Thymus (tissue), 11 donors: ENCODE measurements at regions not wholly inside any gene's neighbourhood (a gene's known extent, or its start where the extent isn't known, plus 50 kb on each side); places are given as distances from the start of the nearest gene placed in this dataset.

Experiments used
- DNase-seq, 9 donors: peaks; one replicate each; pipeline ENCODE4 v3.0.0-alpha.2; 2013; ENCODE audit warnings: low spot score in 9 of 9, low read depth in 6 of 9, missing footprints in 1 of 9
- H3K27ac ChIP-seq, 2 donors: one replicate each; pipeline ENCODE4 v1.5.1; 2013; ENCODE audit warnings: control low read depth in 1 of 2, low read depth in 1 of 2, low read length in 1 of 2, mild to moderate bottlenecking in 1 of 2, moderate library complexity in 1 of 2
- H3K27me3 ChIP-seq, 2 donors: one replicate each; pipeline ENCODE4 v1.5.1; 2013; ENCODE audit warnings: low read length in 1 of 2; ENCODE audit not compliant: control insufficient read depth in 2 of 2, insufficient read depth in 1 of 2
- H3K36me3 ChIP-seq, 2 donors: one replicate each; pipeline ENCODE4 v1.5.1; 2013; ENCODE audit warnings: low read length in 1 of 2, mild to moderate bottlenecking in 1 of 2, moderate library complexity in 1 of 2; ENCODE audit not compliant: control insufficient read depth in 2 of 2, insufficient read depth in 2 of 2
- H3K4me1 ChIP-seq, 2 donors: one replicate each; pipeline ENCODE4 v1.5.1; 2013; ENCODE audit warnings: low read length in 2 of 2; ENCODE audit not compliant: control insufficient read depth in 2 of 2, insufficient read depth in 2 of 2
- H3K4me3 ChIP-seq, 2 donors: one replicate each; pipeline ENCODE4 v1.5.1; 2013; ENCODE audit warnings: low read length in 2 of 2, control low read depth in 1 of 2, mild to moderate bottlenecking in 1 of 2
- H3K9me3 ChIP-seq, 2 donors: one replicate each; pipeline ENCODE4 v1.5.1; 2013; ENCODE audit warnings: low read length in 1 of 2, mild to moderate bottlenecking in 1 of 2; ENCODE audit not compliant: control insufficient read depth in 2 of 2, insufficient read depth in 1 of 2
- WGBS: extraction: QIAGEN DNeasy Blood & Tissue Kit; methylation state at CpG from one replicate; pipeline ENCODE4 v1.1.7; 2013; 5-methylcytosine and 5-hydroxymethylcytosine counted together
- donor health status: healthy.

DNA sequence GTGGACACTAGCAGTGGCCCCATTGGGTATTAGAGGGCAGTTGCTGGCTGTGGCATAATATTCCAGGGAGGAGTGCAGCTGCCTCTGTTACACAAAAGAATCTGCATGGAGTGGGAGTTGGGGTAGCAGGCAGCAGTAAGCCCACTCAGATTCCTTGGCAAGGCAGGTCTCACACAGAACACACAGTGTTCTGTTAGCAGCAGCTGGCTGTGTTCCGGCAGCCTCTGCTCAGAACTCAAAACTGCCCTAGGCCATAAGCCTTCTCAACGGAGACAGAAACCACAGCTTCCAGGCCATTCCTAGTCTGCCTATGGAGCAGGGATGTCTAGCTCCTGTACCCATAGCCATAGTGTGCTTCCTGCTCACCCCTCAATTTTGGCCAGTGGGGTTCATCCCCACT lies 1085.4 kb downstream of the SLC6A15 start:
- H3K4me3 ChIP-seq = no peak overlapping the region
- DNase-seq = no peak
- H3K36me3 ChIP-seq = no peaks in the 10 kb centered on the region
- WGBS = 47% methylated on average over 2 of the region's 2 CpGs
- H3K4me1 ChIP-seq = no peaks in the 10 kb centered on the region
- H3K27ac ChIP-seq = no peak overlapping the region
- H3K9me3 ChIP-seq = peaks cover 0 to 4% of the 10 kb centered on the region in 2 donors
- no peaks in the 10 kb centered on the region for H3K27me3 ChIP-seq

DNA sequence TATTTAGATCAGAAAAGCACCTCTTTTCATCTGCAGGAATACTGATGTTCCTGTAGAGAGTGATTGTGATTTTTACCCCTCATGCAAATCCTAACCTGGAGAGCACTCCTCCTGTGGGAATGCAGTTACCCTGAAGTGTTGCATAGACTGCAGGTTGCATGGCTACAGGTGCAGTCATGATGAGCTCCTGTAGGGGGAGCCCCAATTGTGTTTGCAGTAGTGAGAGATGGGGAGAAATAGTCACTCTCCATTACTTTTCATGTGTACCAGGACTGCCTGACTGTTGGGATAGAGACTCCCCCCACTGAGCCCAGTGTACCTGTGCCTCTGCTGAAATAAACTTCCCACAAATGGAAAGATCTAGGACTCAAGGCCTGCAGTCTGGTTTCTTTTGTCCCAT lies 1086.5 kb downstream of the SLC6A15 start:
- Histone ChIP-seq H3K4me1 (no peaks in the 10 kb centered on the region), H3K9me3 (peaks cover 0 to 4% of the 10 kb centered on the region in 2 donors), H3K27ac (no peak overlapping the region), H3K36me3 (no peaks in the 10 kb centered on the region), H3K27me3 (no peaks in the 10 kb centered on the region), H3K4me3 (no peak overlapping the region)
- DNase-seq = no peak

DNA sequence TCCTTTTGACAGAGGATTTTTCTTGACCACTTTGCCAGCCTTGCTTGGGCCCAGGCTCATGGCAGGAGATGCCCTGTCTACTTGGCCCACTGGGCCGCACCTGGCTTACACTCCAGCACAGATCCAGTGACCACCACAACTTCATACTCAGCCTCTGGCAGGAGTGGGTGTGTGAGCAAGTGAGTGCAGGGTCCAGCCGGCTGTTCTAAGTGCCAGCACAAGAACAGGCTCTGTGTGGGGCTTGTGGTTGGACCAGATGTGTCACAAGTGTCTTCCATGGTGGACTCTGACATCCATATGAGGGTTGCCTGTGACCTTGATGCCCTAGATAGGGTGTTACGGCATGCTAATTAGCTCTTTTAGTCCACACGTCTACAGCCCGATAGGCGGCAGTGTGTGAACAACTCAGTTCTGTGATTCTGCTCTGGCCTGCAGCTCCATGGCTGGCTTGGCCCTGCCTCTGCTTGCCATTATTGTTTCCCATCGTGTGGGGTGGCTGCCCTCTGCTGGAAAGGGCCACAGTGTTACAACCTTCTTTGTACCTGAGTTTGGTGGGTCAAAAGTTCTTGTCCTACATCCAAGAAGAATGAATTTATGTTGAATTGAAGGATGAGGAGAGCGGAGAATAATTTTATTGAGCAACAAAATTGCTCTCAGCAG lies 1089.1 kb downstream of the SLC6A15 start:
- DNase-seq = peak in 1 of 9 donors; percentile 3
- H3K4me3 ChIP-seq = no peak overlapping the region
- no peaks in the 10 kb centered on the region for H3K27me3 ChIP-seq
- no peaks in the 10 kb centered on the region for H3K4me1 ChIP-seq
- H3K9me3 ChIP-seq = peaks cover 0 to 4% of the 10 kb centered on the region in 2 donors
- WGBS = 65% methylated on average over 8 of the region's 8 CpGs
- no peaks in the 10 kb centered on the region for H3K36me3 ChIP-seq
- no peak overlapping the region for H3K27ac ChIP-seq

DNA sequence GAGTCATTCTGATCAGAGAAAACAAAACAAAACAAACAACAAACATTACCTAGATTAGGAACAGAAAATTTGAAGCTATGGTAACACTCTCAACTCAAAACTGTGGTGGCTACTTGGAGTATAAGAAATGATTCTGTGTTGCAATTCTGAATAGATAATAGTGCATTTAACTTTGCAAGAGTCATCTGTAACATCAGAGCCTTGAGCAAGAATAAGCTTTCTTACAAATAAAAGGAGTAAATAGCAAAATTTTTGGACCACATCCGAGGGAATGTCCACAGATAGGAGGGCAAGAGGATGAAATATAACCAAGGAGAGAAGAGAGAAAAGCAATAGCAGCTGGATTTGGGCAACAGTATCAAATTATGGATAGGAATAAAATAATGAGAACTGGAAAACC lies 1090.6 kb downstream of the SLC6A15 start:
- H3K4me1 ChIP-seq = no peaks in the 10 kb centered on the region
- H3K4me3 ChIP-seq = no peak overlapping the region
- no peak for DNase-seq
- no peaks in the 10 kb centered on the region for H3K27me3 ChIP-seq
- H3K36me3 ChIP-seq = no peaks in the 10 kb centered on the region
- no peak overlapping the region for H3K27ac ChIP-seq
- H3K9me3 ChIP-seq = no peaks in the 10 kb centered on the region
- 74% methylated on average over 1 of the region's 1 CpG for WGBS

DNA sequence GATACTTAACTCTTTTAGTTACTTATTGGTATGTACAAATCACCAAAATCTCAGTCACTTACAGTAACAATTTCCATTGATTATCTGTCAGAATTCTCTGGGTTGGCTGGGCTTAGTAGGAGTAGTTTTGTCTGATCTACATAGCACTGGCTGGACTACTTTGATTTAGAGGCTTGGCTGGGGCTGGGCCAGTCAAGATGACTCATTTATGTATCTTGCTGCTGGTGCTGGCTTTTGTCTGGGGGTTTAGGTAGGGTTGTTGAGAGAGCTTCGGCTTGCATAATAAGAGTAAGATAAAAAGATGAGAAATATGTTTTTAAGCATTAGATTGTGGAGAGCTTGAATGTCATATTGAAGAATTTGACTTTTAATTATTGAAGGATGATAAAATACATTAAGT lies 1093.7 kb downstream of the SLC6A15 start:
- H3K4me3 ChIP-seq = no peak overlapping the region
- H3K9me3 ChIP-seq = no peaks in the 10 kb centered on the region
- no peaks in the 10 kb centered on the region for H3K36me3 ChIP-seq
- H3K27me3 ChIP-seq = no peaks in the 10 kb centered on the region
- no peak overlapping the region for H3K27ac ChIP-seq
- no peaks in the 10 kb centered on the region for H3K4me1 ChIP-seq
- DNase-seq = no peak
- WGBS = 86% methylated on average over 1 of the region's 1 CpG

DNA sequence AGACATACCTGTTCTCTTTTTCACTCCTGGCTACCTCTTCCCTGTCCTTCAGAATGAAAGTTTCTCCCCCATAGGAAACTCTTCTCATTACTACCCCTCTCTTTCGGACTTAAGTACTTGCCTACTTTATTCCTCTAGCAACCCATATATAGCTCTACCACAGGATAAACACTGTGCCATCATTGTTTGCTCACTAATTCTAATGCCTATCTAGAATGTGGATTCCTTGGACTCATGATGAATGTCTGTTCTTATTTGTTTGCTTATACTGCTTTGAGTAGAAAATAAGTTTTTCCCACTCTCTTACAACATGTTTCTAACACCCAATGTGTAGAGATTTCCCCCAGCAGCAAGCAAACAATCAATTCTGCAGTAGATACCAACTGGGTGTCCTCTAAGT lies 1094.9 kb downstream of the SLC6A15 start:
- Histone ChIP-seq H3K27me3 (no peaks in the 10 kb centered on the region), H3K36me3 (no peaks in the 10 kb centered on the region), H3K9me3 (no peaks in the 10 kb centered on the region), H3K4me1 (no peaks in the 10 kb centered on the region), H3K27ac (no peak overlapping the region), H3K4me3 (no peak overlapping the region)
- WGBS = 89% methylated on average over 1 of the region's 1 CpG
- DNase-seq = no peak

DNA sequence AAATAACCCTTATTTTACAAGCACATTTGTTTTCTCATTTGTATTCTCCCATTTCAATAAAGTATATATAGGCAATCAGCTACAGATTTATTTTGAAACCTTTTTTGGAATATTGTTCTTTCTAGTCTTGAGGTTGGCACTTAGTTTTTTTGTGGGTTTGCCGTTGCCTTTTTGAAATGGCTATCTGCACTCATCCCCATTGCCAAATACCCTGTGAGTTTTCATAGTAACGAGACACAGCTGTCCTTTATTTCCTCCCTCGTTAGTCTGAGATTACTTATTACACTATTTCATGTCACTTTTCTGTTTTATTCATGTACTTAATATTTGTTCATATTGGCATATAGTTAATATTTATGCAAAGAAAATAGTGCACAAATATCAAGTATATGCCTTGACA lies 1104.0 kb downstream of the SLC6A15 start:
- WGBS = 92% methylated on average over 3 of the region's 3 CpGs

DNA sequence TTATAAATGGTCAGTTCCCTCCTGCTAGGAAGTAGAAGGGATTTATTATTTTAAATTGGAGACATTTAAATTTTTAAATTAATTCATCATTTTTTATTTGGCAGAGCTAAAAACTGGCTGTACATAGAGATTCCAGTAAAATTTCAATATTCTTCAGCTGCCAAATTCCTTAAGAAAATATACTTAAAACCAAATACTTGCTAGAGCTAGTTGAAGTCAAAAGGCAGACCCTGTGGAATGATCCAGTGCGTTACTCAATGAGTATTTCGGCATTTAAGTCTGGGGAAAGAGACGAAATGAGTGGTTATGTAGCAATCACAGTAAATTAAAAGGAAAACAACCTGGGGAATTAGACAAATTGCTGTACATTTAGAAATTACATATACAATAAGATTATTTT lies 1104.7 kb downstream of the SLC6A15 start:
- Histone ChIP-seq H3K4me3 (no peak overlapping the region), H3K27ac (no peak overlapping the region), H3K9me3 (no peaks in the 10 kb centered on the region), H3K4me1 (no peaks in the 10 kb centered on the region), H3K27me3 (no peaks in the 10 kb centered on the region), H3K36me3 (no peaks in the 10 kb centered on the region)
- DNase-seq = no peak
- WGBS = 95% methylated on average over 3 of the region's 3 CpGs

More for the DNA sequence above, 1104.0 kb downstream of the SLC6A15 start:
- Histone ChIP-seq H3K27me3 (no peaks in the 10 kb centered on the region), H3K4me3 (no peak overlapping the region), H3K36me3 (no peaks in the 10 kb centered on the region), H3K27ac (no peak overlapping the region), H3K9me3 (no peaks in the 10 kb centered on the region), H3K4me1 (no peaks in the 10 kb centered on the region)
- DNase-seq = no peak

DNA sequence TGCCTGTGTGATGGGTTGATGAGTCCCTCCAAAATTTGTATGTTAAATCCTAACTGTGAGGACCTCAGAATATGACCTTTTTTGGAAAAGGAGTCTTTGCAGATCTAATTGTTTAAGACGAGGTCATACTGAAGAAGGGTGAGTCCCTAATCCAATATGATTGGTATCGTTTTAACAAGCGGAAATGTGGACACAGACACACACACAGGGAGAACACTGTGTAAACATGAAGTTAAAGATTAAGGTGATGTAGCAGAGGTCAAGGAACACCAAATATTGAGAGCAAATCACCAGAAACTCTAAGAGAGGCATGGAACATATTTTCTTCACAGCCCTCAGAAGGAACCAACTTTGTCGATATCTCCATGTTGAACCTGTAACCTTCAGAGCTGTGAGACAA lies 1106.7 kb downstream of the SLC6A15 start:
- Histone ChIP-seq H3K27me3 (no peaks in the 10 kb centered on the region), H3K36me3 (no peaks in the 10 kb centered on the region), H3K4me3 (no peak overlapping the region), H3K27ac (no peak overlapping the region), H3K4me1 (no peaks in the 10 kb centered on the region), H3K9me3 (no peaks in the 10 kb centered on the region)
- 71% methylated on average over 4 of the region's 4 CpGs for WGBS
- DNase-seq = no peak
